ENCODE measurements at regions not wholly inside any gene's neighbourhood (a gene's known extent, or its start where the extent isn't known, plus 50 kb on each side); places are given as distances from the start of the nearest gene placed in this dataset.

- TF ChIP-seq TAF1 (IDR thresholded peaks at IDR 0.05; ENCODE audit: low read depth) (no peak), EP300 (conservative IDR thresholded peaks at IDR 0.05; ENCODE audit: poor library complexity, severe bottlenecking) (no peak), RAD21 (conservative IDR thresholded peaks at IDR 0.05) (no peak), EZH2 (IDR thresholded peaks at IDR 0.05; ENCODE audit: borderline replicate concordance, insufficient read depth, low read length, poor library complexity, severe bottlenecking) (no peak), POLR2AphosphoS5 (IDR thresholded peaks at IDR 0.05) (no peak), MXI1 (conservative IDR thresholded peaks at IDR 0.05; ENCODE audit: poor library complexity, severe bottlenecking) (no peak), REST (IDR thresholded peaks at IDR 0.05; ENCODE audit: borderline replicate concordance) (no peak), SMC3 (conservative IDR thresholded peaks at IDR 0.05; ENCODE audit: poor library complexity) (no peak), CTCF (IDR thresholded peaks at IDR 0.05; ENCODE audit: poor library complexity, severe bottlenecking) (no peak)
- H3K4me2 ChIP-seq (ENCODE audit: low read length), result no peak overlapping the region
- H4K20me1 ChIP-seq (ENCODE audit: insufficient read depth), result no peaks in the 10 kb centered on the region
- no peak overlapping the region for H3K4me3 ChIP-seq (ENCODE audit: low read length)
- no peaks in the 10 kb centered on the region for H3K79me2 ChIP-seq (replicated peaks; ENCODE audit: insufficient read depth, low read length)
- H3K27ac ChIP-seq (ENCODE audit: low read length), result no peak overlapping the region
- no peaks in the 10 kb centered on the region for H3K36me3 ChIP-seq (ENCODE audit: insufficient read depth, low read length)
- H3K27me3 ChIP-seq (ENCODE audit: insufficient read depth, low read depth, low read length), result no peaks in the 10 kb centered on the region
- no peaks in the 10 kb centered on the region for H3K9me3 ChIP-seq (ENCODE audit: low read length)
- no peak overlapping the region for H3K9ac ChIP-seq (ENCODE audit: low read length)
- H3F3A ChIP-seq (ENCODE audit: insufficient read depth, low read length, poor library complexity, severe bottlenecking), result no peaks in the 10 kb centered on the region
- no peak overlapping the region for H2AFZ ChIP-seq (ENCODE audit: low read depth, low read length)
- H3K9me2 ChIP-seq (ENCODE audit: insufficient read depth, low read length), result no peaks in the 10 kb centered on the region
These were observed 83.3 kb upstream of the IRX3 start for GRCh38 chr16:54369861-54370260.

GRCh38 chr16:54366943-54367342, 80.4 kb upstream of the IRX3 start:
- Histone ChIP-seq H3K9ac (ENCODE audit: low read length) (no peak overlapping the region), H2AFZ (ENCODE audit: low read depth, low read length) (no peak overlapping the region), H3K27me3 (ENCODE audit: insufficient read depth, low read depth, low read length) (no peaks in the 10 kb centered on the region), H3K79me2 (replicated peaks; ENCODE audit: insufficient read depth, low read length) (no peaks in the 10 kb centered on the region), H3K9me3 (ENCODE audit: low read length) (no peaks in the 10 kb centered on the region), H4K20me1 (ENCODE audit: insufficient read depth) (no peaks in the 10 kb centered on the region), H3K27ac (ENCODE audit: low read length) (no peak overlapping the region), H3K4me3 (ENCODE audit: low read length) (no peak overlapping the region), H3K4me2 (ENCODE audit: low read length) (no peak overlapping the region), H3F3A (ENCODE audit: insufficient read depth, low read length, poor library complexity, severe bottlenecking) (no peaks in the 10 kb centered on the region), H3K9me2 (ENCODE audit: insufficient read depth, low read length) (no peaks in the 10 kb centered on the region), H3K36me3 (ENCODE audit: insufficient read depth, low read length) (no peaks in the 10 kb centered on the region)
- TF ChIP-seq EP300 (conservative IDR thresholded peaks at IDR 0.05; ENCODE audit: poor library complexity, severe bottlenecking), result no peak
- no peak for TF ChIP-seq POLR2AphosphoS5 (IDR thresholded peaks at IDR 0.05)
- no peak for TF ChIP-seq EZH2 (IDR thresholded peaks at IDR 0.05; ENCODE audit: borderline replicate concordance, insufficient read depth, low read length, poor library complexity, severe bottlenecking)
- no peak for TF ChIP-seq MXI1 (conservative IDR thresholded peaks at IDR 0.05; ENCODE audit: poor library complexity, severe bottlenecking)
- TF ChIP-seq REST (IDR thresholded peaks at IDR 0.05; ENCODE audit: borderline replicate concordance), result no peak
- TF ChIP-seq SMC3 (conservative IDR thresholded peaks at IDR 0.05; ENCODE audit: poor library complexity), result no peak
- TF ChIP-seq CTCF (IDR thresholded peaks at IDR 0.05; ENCODE audit: poor library complexity, severe bottlenecking), result no peak
